GM10248 (cell line): ENCODE measurements at regions not wholly inside any gene's neighbourhood (a gene's known extent, or its start where the extent isn't known, plus 50 kb on each side); places are given as distances from the start of the nearest gene placed in this dataset.

Experiments used
- CTCF ChIA-PET: fragments of 300-600 bp; sonication (Branson Sonifier 250); formaldehyde crosslinking; extraction: SDS; loops from one replicate; lab custom pipeline; 2021; ENCODE audit warnings: antibody characterized with exemption; lab: Yijun Ruan, JAX
- POLR2A ChIA-PET: fragments of 350-650 bp; sonication (Branson Sonifier 250); formaldehyde crosslinking; extraction: SDS; loops from one replicate; lab custom pipeline; 2020; ENCODE audit warnings: antibody characterized with exemption; lab: Yijun Ruan, JAX
- DNase-seq: peaks from one replicate; pipeline ENCODE4 v3.0.0; 2012; ENCODE audit errors: extremely low spot score
- TF ChIP-seq, protein P1 (sequence below): IDR thresholded peaks from 2 replicates; pipeline ENCODE4 v1.5.1; 2012; ENCODE audit warnings: mild to moderate bottlenecking, low read depth; ENCODE audit errors: extremely low read depth, missing control alignments, control extremely low read depth

GRCh38 chr1:59045137-59045536 is 251.8 kb upstream of the FGGY start:
- ChIA-PET CTCF (interaction anchor here (0.7 to 1.4 kb wide), 5 partner anchors 9 to 309 kb away, joined by 3 to 4 read pairs (median 4); no protein-coding TSS in a partner anchor), POLR2A (no interaction called here)
- DNase-seq, result no peak
- TF ChIP-seq, protein P1, sequence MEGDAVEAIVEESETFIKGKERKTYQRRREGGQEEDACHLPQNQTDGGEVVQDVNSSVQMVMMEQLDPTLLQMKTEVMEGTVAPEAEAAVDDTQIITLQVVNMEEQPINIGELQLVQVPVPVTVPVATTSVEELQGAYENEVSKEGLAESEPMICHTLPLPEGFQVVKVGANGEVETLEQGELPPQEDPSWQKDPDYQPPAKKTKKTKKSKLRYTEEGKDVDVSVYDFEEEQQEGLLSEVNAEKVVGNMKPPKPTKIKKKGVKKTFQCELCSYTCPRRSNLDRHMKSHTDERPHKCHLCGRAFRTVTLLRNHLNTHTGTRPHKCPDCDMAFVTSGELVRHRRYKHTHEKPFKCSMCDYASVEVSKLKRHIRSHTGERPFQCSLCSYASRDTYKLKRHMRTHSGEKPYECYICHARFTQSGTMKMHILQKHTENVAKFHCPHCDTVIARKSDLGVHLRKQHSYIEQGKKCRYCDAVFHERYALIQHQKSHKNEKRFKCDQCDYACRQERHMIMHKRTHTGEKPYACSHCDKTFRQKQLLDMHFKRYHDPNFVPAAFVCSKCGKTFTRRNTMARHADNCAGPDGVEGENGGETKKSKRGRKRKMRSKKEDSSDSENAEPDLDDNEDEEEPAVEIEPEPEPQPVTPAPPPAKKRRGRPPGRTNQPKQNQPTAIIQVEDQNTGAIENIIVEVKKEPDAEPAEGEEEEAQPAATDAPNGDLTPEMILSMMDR, result no peak

GRCh38 chr1:59045636-59046035 is 251.3 kb upstream of the FGGY start:
- POLR2A ChIA-PET, result no interaction called here
- CTCF ChIA-PET, result interaction anchor here (0.8 to 2.3 kb wide), 8 partner anchors 8 to 652 kb away, joined by 3 to 11 read pairs (median 4); no protein-coding TSS in a partner anchor
- DNase-seq, result peak; percentile 26
- TF ChIP-seq, protein P1, result no peak

DNA sequence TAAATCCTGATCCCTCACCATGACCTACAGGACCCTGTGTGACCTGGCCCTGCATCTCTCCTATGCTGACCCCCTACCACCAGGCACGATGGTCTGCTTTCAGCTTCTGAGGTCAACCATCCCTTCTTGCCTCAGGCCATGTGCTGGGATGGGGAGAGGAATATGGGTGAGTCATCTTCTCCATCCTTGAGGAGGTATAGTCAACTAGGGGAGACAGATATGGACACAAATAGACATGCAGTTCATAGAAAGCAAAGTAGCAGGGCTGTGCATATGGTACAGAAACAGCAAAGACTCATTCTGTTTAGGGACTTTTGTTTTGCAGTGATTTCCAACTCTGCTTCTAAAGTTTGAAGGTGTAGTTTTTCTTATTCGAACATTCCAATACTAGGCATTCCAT is 250.8 kb upstream of the FGGY start:
- ChIA-PET POLR2A (no interaction called here), CTCF (interaction anchor here (0.8 to 2.3 kb wide), 9 partner anchors 8 to 652 kb away, joined by 3 to 11 read pairs (median 4); no protein-coding TSS in a partner anchor)
- DNase-seq, result no peak
- TF ChIP-seq, protein P1, result no peak

GRCh38 chr1:59046730-59047157 is 250.2 kb upstream of the FGGY start:
- ChIA-PET CTCF (interaction anchor here (0.8 to 2.3 kb wide), 8 partner anchors 10 to 653 kb away, joined by 3 to 11 read pairs (median 4); no protein-coding TSS in a partner anchor), POLR2A (no interaction called here)
- DNase-seq, result peak; percentile 79
- TF ChIP-seq, protein P1, result peak; percentile 19

DNA sequence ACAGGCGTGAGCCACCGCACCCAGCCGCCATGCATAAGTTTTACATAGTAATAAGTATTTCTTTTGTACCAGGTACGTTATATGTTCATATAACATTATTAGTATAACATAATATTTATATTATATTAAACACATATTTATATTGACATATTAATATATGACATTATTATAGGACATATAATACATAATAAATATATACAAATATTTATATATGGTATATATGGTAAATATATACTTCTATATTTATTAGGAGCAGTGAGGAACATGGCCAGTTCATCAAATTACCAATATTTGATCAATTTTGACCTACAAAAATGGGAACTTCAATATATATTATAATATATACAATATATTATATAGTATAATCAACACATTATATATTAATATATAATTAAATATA is 245.9 kb upstream of the FGGY start:
- DNase-seq, result no peak
- TF ChIP-seq, protein P1, result no peak
- POLR2A ChIA-PET, result no interaction called here
- CTCF ChIA-PET, result interaction anchor here (1.2 kb wide), 1 partner anchor 14 kb away, joined by 3 read pairs; no protein-coding TSS in a partner anchor

GRCh38 chr1:59052166-59052590 is 244.7 kb upstream of the FGGY start:
- TF ChIP-seq, protein P1, result no peak
- CTCF ChIA-PET, result interaction anchor here (0.8 to 1.2 kb wide), 3 partner anchors 9 to 647 kb away, joined by 3 to 6 read pairs (median 5); no protein-coding TSS in a partner anchor
- POLR2A ChIA-PET, result no interaction called here
- no peak for DNase-seq
